Endothelial cell of umbilical vein (primary cell): ENCODE measurements at regions not wholly inside any gene's neighbourhood (a gene's known extent, or its start where the extent isn't known, plus 50 kb on each side); places are given as distances from the start of the nearest gene placed in this dataset.

ENCODE experiments used
- BruUV-seq: library from RNA; stranded (reverse); fragments of 400-500 nt; replicated peaks from 2 replicates; lab custom pipeline; 2021; lab: Mats Ljungman, UMichigan
- CTCF ChIA-PET: fragments of 300-600, 350-600 bp; sonication (Branson Sonifier 250); formaldehyde crosslinking; loops from one replicate; lab custom pipeline; 2021; ENCODE audit warnings: antibody characterized with exemption, inconsistent platforms; lab: Charles Lee
- POLR2A ChIA-PET: fragments of 300-600, 350-600 bp; sonication (Branson Sonifier 250); formaldehyde crosslinking; loops from one replicate; lab custom pipeline; 2021; ENCODE audit warnings: antibody characterized with exemption, inconsistent platforms; lab: Charles Lee
- DNase-seq: peaks from one replicate; pipeline ENCODE4 v3.0.0-alpha.2; 2011; ENCODE audit warnings: low read depth, low spot score
- FAIRE-seq: peaks from 2 replicates; lab custom pipeline; 2011; peaks lifted over from hg19 to GRCh38; lab: Jason Lieb, UNC
- H2AFZ ChIP-seq: 2 replicates; pipeline ENCODE4 v1.6.0; 2012; ENCODE audit warnings: low read depth, low read length, control low read depth, inconsistent platforms
- H3K27ac ChIP-seq: 2 replicates; pipeline ENCODE4 v1.5.1; 2011; ENCODE audit warnings: low read depth, mild to moderate bottlenecking, control low read depth, low read length, moderate library complexity; ENCODE audit not compliant: insufficient read depth
- H3K27me3 ChIP-seq, 2 experiments: 2 replicates each; pipeline versions ENCODE4 v1.6.0 to v1.6.1; 2011; ENCODE audit warnings: low read length in 2 of 2, mixed read lengths in 1 of 2; ENCODE audit not compliant: control insufficient read depth in 2 of 2, insufficient read depth in 2 of 2
- H3K36me3 ChIP-seq, 2 experiments: 2 replicates in 1 of 2; 3 replicates in 1 of 2; pipeline ENCODE4 v1.5.1; 2011; ENCODE audit warnings: low read length in 2 of 2, mild to moderate bottlenecking in 1 of 2, moderate library complexity in 1 of 2; ENCODE audit not compliant: control insufficient read depth in 2 of 2, insufficient read depth in 2 of 2; ENCODE audit errors: extremely low read depth in 1 of 2
- H3K4me1 ChIP-seq: 3 replicates; pipeline ENCODE4 v1.5.1; 2011; ENCODE audit warnings: mild to moderate bottlenecking, low read length; ENCODE audit not compliant: control insufficient read depth, insufficient read depth; ENCODE audit errors: extremely low read depth
- H3K4me2 ChIP-seq: 2 replicates; pipeline ENCODE4 v1.6.1; 2011; ENCODE audit warnings: low read length, control low read depth, mixed read lengths; ENCODE audit not compliant: insufficient read depth
- H3K4me3 ChIP-seq, 3 experiments: fragments of 200-600 bp in 1 of 3; sonication (generic), shearing (Covaris generic) in 1 of 3; replicated peaks in 1 of 3; 2 replicates each; pipeline ENCODE4 v1.5.1; 2011 to 2016; ENCODE audit warnings: control low read depth in 3 of 3, low read length in 3 of 3, mild to moderate bottlenecking in 2 of 3, inconsistent platforms in 1 of 3, low read depth in 1 of 3, moderate library complexity in 1 of 3; ENCODE audit not compliant: insufficient read depth in 1 of 3
- H3K79me2 ChIP-seq: 2 replicates; pipeline ENCODE4 v1.6.0; 2012; ENCODE audit warnings: low read length, inconsistent platforms; ENCODE audit not compliant: control insufficient read depth, insufficient read depth
- H3K9ac ChIP-seq: replicated peaks from 2 replicates; pipeline ENCODE3; 2011; ENCODE audit warnings: low read length, control low read depth; ENCODE audit not compliant: insufficient read depth; ENCODE audit errors: extremely low read depth
- H3K9me1 ChIP-seq: replicated peaks from 3 replicates; pipeline ENCODE4 v1.6.0; 2011; ENCODE audit warnings: mild to moderate bottlenecking, low read length; ENCODE audit not compliant: control insufficient read depth, insufficient read depth; ENCODE audit errors: extremely low read depth
- H3K9me3 ChIP-seq: replicated peaks from 2 replicates; pipeline ENCODE4 v1.5.1; 2012; ENCODE audit warnings: low read length, inconsistent platforms; ENCODE audit not compliant: control insufficient read depth, insufficient read depth
- H4K20me1 ChIP-seq: replicated peaks from 2 replicates; pipeline ENCODE3; 2011; ENCODE audit warnings: mild to moderate bottlenecking, low read length; ENCODE audit not compliant: control insufficient read depth, insufficient read depth; ENCODE audit errors: extremely low read depth
- EZH2 ChIP-seq: IDR thresholded peaks from 2 replicates; pipeline ENCODE4 v1.6.1; 2012; ENCODE audit warnings: borderline replicate concordance, low read depth, mild to moderate bottlenecking, moderate library complexity, low read length, inconsistent platforms; ENCODE audit not compliant: severe bottlenecking
- FOS ChIP-seq: IDR thresholded peaks from 2 replicates; pipeline ENCODE4 v1.6.1; 2011; ENCODE audit warnings: mild to moderate bottlenecking, low read length, moderate library complexity, borderline replicate concordance; ENCODE audit not compliant: insufficient read depth
- GATA2 ChIP-seq: IDR thresholded peaks from 2 replicates; pipeline ENCODE4 v1.7.0; 2011; ENCODE audit warnings: low read depth, mild to moderate bottlenecking, moderate library complexity, mixed read lengths, low read length; ENCODE audit not compliant: insufficient read length, insufficient read depth
- JUN ChIP-seq: IDR thresholded peaks from 2 replicates; pipeline ENCODE4 v1.6.1; 2011; ENCODE audit warnings: borderline replicate concordance, low read depth; ENCODE audit not compliant: insufficient read length, insufficient read depth
- MYC ChIP-seq: IDR thresholded peaks from one replicate; pipeline ENCODE4 v1.6.1; 2011; ENCODE audit warnings: mild to moderate bottlenecking, low read depth, low read length
- POLR2A ChIP-seq: IDR thresholded peaks from 2 replicates; pipeline ENCODE4 v1.6.1; 2012; ENCODE audit warnings: low read depth, mild to moderate bottlenecking, control low read depth, low read length
- POLR2AphosphoS5 ChIP-seq: IDR thresholded peaks from 2 replicates; pipeline ENCODE4 v1.6.1; 2012; ENCODE audit warnings: low read depth, mild to moderate bottlenecking, control low read depth, low read length, moderate library complexity; ENCODE audit not compliant: insufficient read depth
- dilution Hi-C: fragments of 300-500 bp; cut with MboI; formaldehyde crosslinking; loops from one replicate; pipeline ENCODE4 v1.15.0; 2019; ENCODE audit warnings: low sequenced_read_pairs; ENCODE audit not compliant: extremely low pct_ligation_motif_present
- intact Hi-C: fragments of 100-400 bp; cut with micrococcal nuclease; formaldehyde crosslinking; loops from one replicate; pipeline ENCODE4 v1.10.0; 2022
- TF ChIP-seq, protein P1 (sequence below): IDR thresholded peaks from 2 replicates; pipeline ENCODE4 v1.6.1; 2011; ENCODE audit not compliant: insufficient read depth, insufficient read length
- TF ChIP-seq, protein P2 (sequence below), 2 donors: IDR thresholded peaks; 1 replicate in 1 of 2; 2 replicates in 1 of 2; pipeline ENCODE4 v1.5.1; 2011; ENCODE audit warnings: low read length in 2 of 2, mild to moderate bottlenecking in 2 of 2, moderate library complexity in 2 of 2, control low read depth in 1 of 2, inconsistent platforms in 1 of 2, low read depth in 1 of 2; ENCODE audit not compliant: insufficient read depth in 1 of 2; ENCODE audit errors: extremely low read depth in 1 of 2

DNA sequence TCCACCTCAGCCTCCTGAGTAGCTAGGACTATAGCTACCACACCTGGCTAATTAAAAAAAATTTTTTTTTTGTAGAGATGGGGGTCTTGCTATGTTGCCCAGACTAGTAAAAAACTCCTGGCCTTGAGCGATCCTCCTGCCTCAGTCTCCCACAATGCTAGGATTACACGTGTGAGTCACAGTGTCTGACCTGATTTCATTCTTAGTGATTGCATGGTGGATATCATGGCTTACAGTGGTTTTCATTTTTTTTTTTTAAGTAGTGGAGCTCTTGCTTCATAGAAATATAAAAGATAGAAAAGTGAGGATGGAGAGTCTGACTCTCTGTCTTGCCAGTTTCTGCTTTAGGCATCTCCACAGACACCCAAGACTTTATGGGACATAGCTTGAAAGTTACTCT is 83.6 kb downstream of the CDC42EP3 start:
- Histone ChIP-seq H4K20me1 (no peaks in the 10 kb centered on the region), H2AFZ (no peak overlapping the region), H3K9me3 (no peaks in the 10 kb centered on the region), H3K9me1 (no peaks in the 10 kb centered on the region), H3K79me2 (no peaks in the 10 kb centered on the region), H3K4me2 (no peak overlapping the region), H3K27ac (no peak overlapping the region), H3K27me3 (no peaks in the 10 kb centered on the region), H3K4me1 (peaks cover 83% of the 10 kb centered on the region), H3K9ac (no peak overlapping the region), H3K4me3 (no peak overlapping the region), H3K36me3 (no peaks in the 10 kb centered on the region)
- BruUV-seq = no TSS peak
- ChIA-PET POLR2A (no interaction called here), CTCF (interaction anchor here (2.0 to 6.6 kb wide), 3 partner anchors 61 to 290 kb away, joined by 8 to 33 read pairs (median 19); no protein-coding TSS in a partner anchor)
- dilution Hi-C loops (no loop called here), intact Hi-C loops (loop anchor here (2.0 kb wide), 2 partner anchors 173 to 241 kb away; no protein-coding TSS in a partner anchor)
- FAIRE-seq = no peak
- TF ChIP-seq FOS (no peak), POLR2AphosphoS5 (no peak), GATA2 (no peak), EZH2 (no peak), POLR2A (no peak), MYC (no peak), JUN (no peak)
- TF ChIP-seq, protein P1, sequence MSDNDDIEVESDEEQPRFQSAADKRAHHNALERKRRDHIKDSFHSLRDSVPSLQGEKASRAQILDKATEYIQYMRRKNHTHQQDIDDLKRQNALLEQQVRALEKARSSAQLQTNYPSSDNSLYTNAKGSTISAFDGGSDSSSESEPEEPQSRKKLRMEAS = no peak
- TF ChIP-seq, protein P2, sequence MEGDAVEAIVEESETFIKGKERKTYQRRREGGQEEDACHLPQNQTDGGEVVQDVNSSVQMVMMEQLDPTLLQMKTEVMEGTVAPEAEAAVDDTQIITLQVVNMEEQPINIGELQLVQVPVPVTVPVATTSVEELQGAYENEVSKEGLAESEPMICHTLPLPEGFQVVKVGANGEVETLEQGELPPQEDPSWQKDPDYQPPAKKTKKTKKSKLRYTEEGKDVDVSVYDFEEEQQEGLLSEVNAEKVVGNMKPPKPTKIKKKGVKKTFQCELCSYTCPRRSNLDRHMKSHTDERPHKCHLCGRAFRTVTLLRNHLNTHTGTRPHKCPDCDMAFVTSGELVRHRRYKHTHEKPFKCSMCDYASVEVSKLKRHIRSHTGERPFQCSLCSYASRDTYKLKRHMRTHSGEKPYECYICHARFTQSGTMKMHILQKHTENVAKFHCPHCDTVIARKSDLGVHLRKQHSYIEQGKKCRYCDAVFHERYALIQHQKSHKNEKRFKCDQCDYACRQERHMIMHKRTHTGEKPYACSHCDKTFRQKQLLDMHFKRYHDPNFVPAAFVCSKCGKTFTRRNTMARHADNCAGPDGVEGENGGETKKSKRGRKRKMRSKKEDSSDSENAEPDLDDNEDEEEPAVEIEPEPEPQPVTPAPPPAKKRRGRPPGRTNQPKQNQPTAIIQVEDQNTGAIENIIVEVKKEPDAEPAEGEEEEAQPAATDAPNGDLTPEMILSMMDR (IDR thresholded peaks at IDR 0.05; ENCODE audit: extremely low read depth in 1 of 2, insufficient read depth in 1 of 2, low read depth in 1 of 2, low read length in 2 of 2) = no peak
- DNase-seq = no peak
